A673 (cell line): ENCODE measurements at regions not wholly inside any gene's neighbourhood (a gene's known extent, or its start where the extent isn't known, plus 50 kb on each side); places are given as distances from the start of the nearest gene placed in this dataset.
A peak's percentile ranks its signal among the peaks of the same experiment; 100 is the strongest.

Experiments used
- BruUV-seq: library from RNA; stranded (reverse); fragments of 400-500 nt; replicated peaks from 2 replicates; lab custom pipeline; 2021; lab: Mats Ljungman, UMichigan
- CTCF ChIA-PET: fragments of 300-600 bp; sonication (Branson Sonifier 250); formaldehyde crosslinking; loops from one replicate; lab custom pipeline; 2022; ENCODE audit warnings: antibody characterized with exemption; lab: Charles Lee
- POLR2A ChIA-PET: fragments of 300-600 bp; sonication (Branson Sonifier 250); formaldehyde crosslinking; loops from one replicate; lab custom pipeline; 2022; ENCODE audit warnings: antibody characterized with exemption; ENCODE audit not compliant: low non-redundant PET; lab: Charles Lee
- DNase-seq: peaks from one replicate; pipeline ENCODE4 v3.0.0-alpha.2; 2015; ENCODE audit warnings: low spot score
- H3K27ac ChIP-seq: fragments of 200-600 bp; sonication (generic); 2 replicates; pipeline ENCODE4 v1.5.1; 2016; ENCODE audit warnings: mixed run types, low read depth, mild to moderate bottlenecking, mixed read lengths, antibody characterized with exemption, low read length; ENCODE audit not compliant: poor library complexity, severe bottlenecking
- H3K27me3 ChIP-seq: fragments of 200-600 bp; sonication (generic); replicated peaks from 2 replicates; pipeline ENCODE4 v1.6.1; 2017; ENCODE audit warnings: mixed run types, low read depth, mild to moderate bottlenecking, mixed read lengths, antibody characterized with exemption, low read length; ENCODE audit not compliant: insufficient read depth, poor library complexity
- H3K36me3 ChIP-seq: fragments of 200-600 bp; sonication (generic); 2 replicates; pipeline ENCODE4 v1.6.1; 2016; ENCODE audit warnings: mixed run types, mild to moderate bottlenecking, mixed read lengths, antibody characterized with exemption, low read length; ENCODE audit not compliant: insufficient read depth, poor library complexity, severe bottlenecking
- H3K4me1 ChIP-seq: fragments of 200-600 bp; sonication (generic); 2 replicates; pipeline ENCODE4 v1.6.1; 2017; ENCODE audit warnings: mixed run types, mild to moderate bottlenecking, mixed read lengths, antibody characterized with exemption, low read length; ENCODE audit not compliant: insufficient read depth, poor library complexity, severe bottlenecking
- H3K4me3 ChIP-seq: fragments of 200-600 bp; sonication (generic); 2 replicates; pipeline ENCODE4 v1.5.1; 2016; ENCODE audit warnings: low read depth, mixed run types, mild to moderate bottlenecking, mixed read lengths, low read length; ENCODE audit not compliant: poor library complexity, severe bottlenecking
- H3K9me3 ChIP-seq: fragments of 200-600 bp; sonication (generic); 2 replicates; pipeline ENCODE4 v1.6.1; 2016; ENCODE audit warnings: mixed run types, low read depth, mild to moderate bottlenecking, mixed read lengths, antibody characterized with exemption, low read length; ENCODE audit not compliant: poor library complexity, severe bottlenecking
- CTCF ChIP-seq: fragments of 300-800, 200-600 bp; sonication (generic); conservative IDR thresholded peaks from 2 replicates; pipeline ENCODE4 v1.5.1; 2017; ENCODE audit warnings: low read depth, mild to moderate bottlenecking, antibody characterized with exemption, low read length, moderate library complexity, mixed read lengths
- EZH2 ChIP-seq: fragments of 200-600 bp; sonication (generic); IDR thresholded peaks from 2 replicates; pipeline ENCODE4 v1.6.1; 2017; ENCODE audit warnings: borderline replicate concordance, low read depth, mild to moderate bottlenecking, mixed read lengths, antibody characterized with exemption, low read length; ENCODE audit not compliant: poor library complexity, severe bottlenecking
- intact Hi-C: fragments of 100-400 bp; cut with micrococcal nuclease; formaldehyde crosslinking; loops from one replicate; pipeline ENCODE4 v1.10.0; 2022; ENCODE audit not compliant: unreplicated experiment

GRCh38 chr6:154931711-154932424 is 63.2 kb upstream of the TIAM2 start:
- ChIA-PET CTCF (interaction anchor here (0.6 kb wide), 1 partner anchor 64 kb away, joined by 3 read pairs; no protein-coding TSS in a partner anchor), POLR2A (interaction anchor here (0.7 kb wide), 1 partner anchor 251 kb away, joined by 13 read pairs; no protein-coding TSS in a partner anchor)
- no peak overlapping the region for H3K27ac ChIP-seq
- BruUV-seq, result no TSS peak
- TF ChIP-seq EZH2, result no peak
- no peak for TF ChIP-seq CTCF
- DNase-seq, result no peak
- H3K9me3 ChIP-seq, result no peaks in the 10 kb centered on the region
- peaks cover 29% of the 10 kb centered on the region for H3K4me1 ChIP-seq
- intact Hi-C loops, result loop anchor here (5.0 kb wide), 1 partner anchor 385 kb away; no protein-coding TSS in a partner anchor
- no peaks in the 10 kb centered on the region for H3K36me3 ChIP-seq
- H3K4me3 ChIP-seq, result no peak overlapping the region
- no peaks in the 10 kb centered on the region for H3K27me3 ChIP-seq

DNA sequence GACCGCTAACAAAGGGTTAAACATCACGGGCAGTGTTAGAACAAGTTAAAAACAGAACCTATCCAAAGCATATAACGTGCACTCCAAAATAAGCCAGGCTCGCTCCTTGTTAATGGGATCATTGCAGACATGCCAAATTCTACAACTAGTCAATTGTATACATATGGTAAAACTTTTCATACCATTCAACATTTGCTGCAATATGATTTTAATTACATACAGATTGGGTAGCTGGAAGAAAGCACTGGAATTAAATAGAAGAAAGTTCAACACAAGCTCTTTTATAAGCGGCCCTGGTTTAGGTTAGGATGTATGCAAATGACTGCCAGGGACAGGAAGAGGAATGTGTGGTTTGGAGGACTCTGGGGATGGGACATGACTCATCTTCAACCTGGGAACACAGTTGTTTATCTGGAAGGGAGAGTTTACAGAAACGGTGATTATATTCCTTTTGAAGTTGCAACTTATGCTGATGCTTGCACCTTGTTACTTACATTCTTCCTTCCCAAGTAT is 62.5 kb upstream of the TIAM2 start:
- BruUV-seq, result no TSS peak
- DNase-seq, result peak; percentile 70
- Histone ChIP-seq H3K27ac (no peak overlapping the region), H3K4me1 (peaks cover 29% of the 10 kb centered on the region), H3K36me3 (no peaks in the 10 kb centered on the region), H3K27me3 (no peaks in the 10 kb centered on the region), H3K4me3 (no peak overlapping the region), H3K9me3 (no peaks in the 10 kb centered on the region)
- intact Hi-C loops, result loop anchor here (5.0 kb wide), 1 partner anchor 385 kb away; no protein-coding TSS in a partner anchor
- no peak for TF ChIP-seq EZH2
- TF ChIP-seq CTCF, result no peak
- POLR2A ChIA-PET, result no interaction called here
- CTCF ChIA-PET, result interaction anchor here (0.6 kb wide), 1 partner anchor 64 kb away, joined by 3 read pairs; no protein-coding TSS in a partner anchor

GRCh38 chr6:154933181-154933827 is 61.8 kb upstream of the TIAM2 start:
- H3K27me3 ChIP-seq, result no peaks in the 10 kb centered on the region
- no peaks in the 10 kb centered on the region for H3K36me3 ChIP-seq
- intact Hi-C loops, result loop anchor here (5.0 kb wide), 1 partner anchor 384 kb away; no protein-coding TSS in a partner anchor
- peaks cover 29% of the 10 kb centered on the region for H3K4me1 ChIP-seq
- DNase-seq, result no peak
- no peak overlapping the region for H3K4me3 ChIP-seq
- no peak overlapping the region for H3K27ac ChIP-seq
- TF ChIP-seq CTCF (no peak), EZH2 (no peak)
- no peaks in the 10 kb centered on the region for H3K9me3 ChIP-seq
- no TSS peak for BruUV-seq
- POLR2A ChIA-PET, result no interaction called here
- CTCF ChIA-PET, result no interaction called here
